ENCODE measurements at regions not wholly inside any gene's neighbourhood (a gene's known extent, or its start where the extent isn't known, plus 50 kb on each side); places are given as distances from the start of the nearest gene placed in this dataset.
A peak's percentile ranks its signal among the peaks of the same experiment; 100 is the strongest.
"Not testable (repeated sequence)": the region's sequence is repeated elsewhere in the genome, so short reads cannot be mapped to it uniquely, and the experiment has no call there.

GRCh38 chr1:120558303-120559060, 143.6 kb downstream of the NBPF8 start:
- POLR2A ChIA-PET; H3K27me3 Mint-ChIP-seq; H3K4me1 Mint-ChIP-seq (ENCODE audit: low read depth); H3K9me3 Mint-ChIP-seq; H3K36me3 Mint-ChIP-seq; CTCF ChIA-PET; intact Hi-C loops (cut with micrococcal nuclease): not testable (repeated sequence)
- Mint-ChIP-seq H3K27ac (peak overlapping the region; percentile 60), H3K4me3 (peak overlapping the region; percentile 61)
- peak; percentile 85 for DNase-seq

- H3K4me3 Mint-ChIP-seq; H3K9me3 Mint-ChIP-seq; POLR2A ChIA-PET; intact Hi-C loops (cut with micrococcal nuclease); H3K27me3 Mint-ChIP-seq; CTCF ChIA-PET; DNase-seq; H3K36me3 Mint-ChIP-seq; H3K4me1 Mint-ChIP-seq (ENCODE audit: low read depth): not testable (repeated sequence)
- peak overlapping the region; percentile 25 for H3K27ac Mint-ChIP-seq
Observed at GRCh38 chr1:120561767-120562166, 146.9 kb downstream of the NBPF8 start.

GRCh38 chr1:120565396-120565795, 150.6 kb downstream of the NBPF8 start:
- H3K27me3 Mint-ChIP-seq; DNase-seq; H3K9me3 Mint-ChIP-seq; H3K36me3 Mint-ChIP-seq; H3K4me1 Mint-ChIP-seq (ENCODE audit: low read depth); H3K27ac Mint-ChIP-seq; CTCF ChIA-PET; intact Hi-C loops (cut with micrococcal nuclease); POLR2A ChIA-PET; H3K4me3 Mint-ChIP-seq: not testable (repeated sequence)

GRCh38 chr1:120567620-120568019, 152.8 kb downstream of the NBPF8 start:
- H3K4me1 Mint-ChIP-seq (ENCODE audit: low read depth); intact Hi-C loops (cut with micrococcal nuclease); H3K36me3 Mint-ChIP-seq; H3K27ac Mint-ChIP-seq; H3K4me3 Mint-ChIP-seq; POLR2A ChIA-PET; H3K9me3 Mint-ChIP-seq; DNase-seq; CTCF ChIA-PET; H3K27me3 Mint-ChIP-seq: not testable (repeated sequence)

- H3K27me3 Mint-ChIP-seq; H3K9me3 Mint-ChIP-seq; intact Hi-C loops (cut with micrococcal nuclease); DNase-seq; CTCF ChIA-PET; H3K27ac Mint-ChIP-seq; H3K36me3 Mint-ChIP-seq; POLR2A ChIA-PET; H3K4me3 Mint-ChIP-seq; H3K4me1 Mint-ChIP-seq (ENCODE audit: low read depth): not testable (repeated sequence)
Observed at GRCh38 chr1:120575201-120575600, 148.5 kb upstream of the NBPF26 start.

- H3K4me1 Mint-ChIP-seq (ENCODE audit: low read depth); H3K27ac Mint-ChIP-seq; H3K27me3 Mint-ChIP-seq; CTCF ChIA-PET; DNase-seq; intact Hi-C loops (cut with micrococcal nuclease); POLR2A ChIA-PET; H3K9me3 Mint-ChIP-seq; H3K4me3 Mint-ChIP-seq; H3K36me3 Mint-ChIP-seq: not testable (repeated sequence)
Observed at GRCh38 chr1:120582135-120582534, 141.6 kb upstream of the NBPF26 start.

- H3K4me3 Mint-ChIP-seq; H3K4me1 Mint-ChIP-seq (ENCODE audit: low read depth); H3K36me3 Mint-ChIP-seq; DNase-seq; CTCF ChIA-PET; POLR2A ChIA-PET; H3K9me3 Mint-ChIP-seq; intact Hi-C loops (cut with micrococcal nuclease); H3K27me3 Mint-ChIP-seq; H3K27ac Mint-ChIP-seq: not testable (repeated sequence)
Observed at GRCh38 chr1:120586053-120586452, 137.7 kb upstream of the NBPF26 start.

- H3K27me3 Mint-ChIP-seq; POLR2A ChIA-PET; CTCF ChIA-PET; H3K9me3 Mint-ChIP-seq; intact Hi-C loops (cut with micrococcal nuclease); H3K36me3 Mint-ChIP-seq; H3K4me1 Mint-ChIP-seq (ENCODE audit: low read depth); H3K4me3 Mint-ChIP-seq; H3K27ac Mint-ChIP-seq; DNase-seq: not testable (repeated sequence)
Observed at GRCh38 chr1:120588811-120589210, 134.9 kb upstream of the NBPF26 start.

- H3K9me3 Mint-ChIP-seq; H3K4me3 Mint-ChIP-seq; H3K27ac Mint-ChIP-seq; H3K27me3 Mint-ChIP-seq; DNase-seq; CTCF ChIA-PET; intact Hi-C loops (cut with micrococcal nuclease); H3K36me3 Mint-ChIP-seq; H3K4me1 Mint-ChIP-seq (ENCODE audit: low read depth); POLR2A ChIA-PET: not testable (repeated sequence)
Observed at GRCh38 chr1:120591774-120592173, 132.0 kb upstream of the NBPF26 start.

GRCh38 chr1:120592943-120593342, 130.8 kb upstream of the NBPF26 start:
- H3K4me3 Mint-ChIP-seq; H3K9me3 Mint-ChIP-seq; CTCF ChIA-PET; intact Hi-C loops (cut with micrococcal nuclease); H3K4me1 Mint-ChIP-seq (ENCODE audit: low read depth); H3K27me3 Mint-ChIP-seq; H3K27ac Mint-ChIP-seq; H3K36me3 Mint-ChIP-seq; DNase-seq; POLR2A ChIA-PET: not testable (repeated sequence)

- H3K36me3 Mint-ChIP-seq; H3K27ac Mint-ChIP-seq; DNase-seq; H3K9me3 Mint-ChIP-seq; H3K4me3 Mint-ChIP-seq; CTCF ChIA-PET; POLR2A ChIA-PET; H3K4me1 Mint-ChIP-seq (ENCODE audit: low read depth); intact Hi-C loops (cut with micrococcal nuclease); H3K27me3 Mint-ChIP-seq: not testable (repeated sequence)
Observed at GRCh38 chr1:120593648-120594047, 130.1 kb upstream of the NBPF26 start.

- intact Hi-C loops (cut with micrococcal nuclease); H3K4me1 Mint-ChIP-seq (ENCODE audit: low read depth); H3K27me3 Mint-ChIP-seq; H3K36me3 Mint-ChIP-seq; H3K9me3 Mint-ChIP-seq; POLR2A ChIA-PET; H3K27ac Mint-ChIP-seq; DNase-seq; CTCF ChIA-PET; H3K4me3 Mint-ChIP-seq: not testable (repeated sequence)
Observed at GRCh38 chr1:120598331-120598951, 125.3 kb upstream of the NBPF26 start.

GRCh38 chr1:120599511-120599910, 124.2 kb upstream of the NBPF26 start:
- POLR2A ChIA-PET; intact Hi-C loops (cut with micrococcal nuclease): not testable (repeated sequence)

More at GRCh38 chr1:120599511-120599910, 124.2 kb upstream of the NBPF26 start:
- H3K36me3 Mint-ChIP-seq; H3K27ac Mint-ChIP-seq; CTCF ChIA-PET; H3K4me3 Mint-ChIP-seq; H3K4me1 Mint-ChIP-seq (ENCODE audit: low read depth); DNase-seq; H3K9me3 Mint-ChIP-seq; H3K27me3 Mint-ChIP-seq: not testable (repeated sequence)

All from activated CD4-positive, alpha-beta memory T cell treated with anti-CD3 and anti-CD28 coated beads for 36 hours (primary cell).